Naive thymus-derived CD8-positive, alpha-beta T cell (primary cell): ENCODE measurements at regions not wholly inside any gene's neighbourhood (a gene's known extent, or its start where the extent isn't known, plus 50 kb on each side); places are given as distances from the start of the nearest gene placed in this dataset.
A peak's percentile ranks its signal among the peaks of the same experiment; 100 is the strongest.
"Not testable (repeated sequence)": the region's sequence is repeated elsewhere in the genome, so short reads cannot be mapped to it uniquely, and the experiment has no call there.

Experiments
- ATAC-seq, 2 donors: fragments of 150-1000 bp; cut with Tn5 transposase in 1 of 2; sonication (Bioruptor Pico), chemical (Tn5 transposase) in 1 of 2; 1 replicate in 1 of 2; 2 replicates in 1 of 2; pipeline ENCODE4 v1.10.0; 2021; ENCODE audit warnings: mild to moderate bottlenecking in 2 of 2, moderate library complexity in 2 of 2
- POLR2A ChIA-PET: fragments of 350-600 bp; sonication (Branson Sonifier 250); formaldehyde crosslinking; loops from one replicate; lab custom pipeline; 2021; ENCODE audit warnings: antibody characterized with exemption; lab: Charles Lee
- DNase-seq, 10 donors: peaks; one replicate each; pipeline versions ENCODE4 v3.0.0 to v3.0.0-alpha.2; 2020 to 2022
- H3K27ac Mint-ChIP-seq, 10 donors: one replicate each; pipeline ENCODE4 v1.8.0; 2020 to 2022; ENCODE audit warnings: mild to moderate bottlenecking in 10 of 10, mixed read lengths in 10 of 10, moderate library complexity in 4 of 10, inconsistent platforms in 1 of 10
- H3K27me3 Mint-ChIP-seq, 5 donors: one replicate each; pipeline ENCODE4 v1.8.0; 2021 to 2022; ENCODE audit warnings: mixed read lengths in 5 of 5
- H3K36me3 Mint-ChIP-seq, 3 donors: one replicate each; pipeline ENCODE4 v1.8.0; 2020 to 2022; ENCODE audit warnings: mixed read lengths in 3 of 3, mild to moderate bottlenecking in 2 of 3, inconsistent platforms in 1 of 3
- H3K4me1 Mint-ChIP-seq, 4 donors: one replicate each; pipeline ENCODE4 v1.8.0; 2021 to 2022; ENCODE audit warnings: mixed read lengths in 4 of 4
- H3K4me3 Mint-ChIP-seq, 10 donors: one replicate each; pipeline ENCODE4 v1.8.0; 2020 to 2022; ENCODE audit warnings: mild to moderate bottlenecking in 10 of 10, mixed read lengths in 10 of 10, moderate library complexity in 6 of 10, inconsistent platforms in 1 of 10
- H3K9me3 Mint-ChIP-seq, 9 donors: one replicate each; pipeline ENCODE4 v1.8.0; 2020 to 2022; ENCODE audit warnings: mixed read lengths in 9 of 9, mild to moderate bottlenecking in 3 of 9, inconsistent platforms in 1 of 9, moderate library complexity in 1 of 9

DNA sequence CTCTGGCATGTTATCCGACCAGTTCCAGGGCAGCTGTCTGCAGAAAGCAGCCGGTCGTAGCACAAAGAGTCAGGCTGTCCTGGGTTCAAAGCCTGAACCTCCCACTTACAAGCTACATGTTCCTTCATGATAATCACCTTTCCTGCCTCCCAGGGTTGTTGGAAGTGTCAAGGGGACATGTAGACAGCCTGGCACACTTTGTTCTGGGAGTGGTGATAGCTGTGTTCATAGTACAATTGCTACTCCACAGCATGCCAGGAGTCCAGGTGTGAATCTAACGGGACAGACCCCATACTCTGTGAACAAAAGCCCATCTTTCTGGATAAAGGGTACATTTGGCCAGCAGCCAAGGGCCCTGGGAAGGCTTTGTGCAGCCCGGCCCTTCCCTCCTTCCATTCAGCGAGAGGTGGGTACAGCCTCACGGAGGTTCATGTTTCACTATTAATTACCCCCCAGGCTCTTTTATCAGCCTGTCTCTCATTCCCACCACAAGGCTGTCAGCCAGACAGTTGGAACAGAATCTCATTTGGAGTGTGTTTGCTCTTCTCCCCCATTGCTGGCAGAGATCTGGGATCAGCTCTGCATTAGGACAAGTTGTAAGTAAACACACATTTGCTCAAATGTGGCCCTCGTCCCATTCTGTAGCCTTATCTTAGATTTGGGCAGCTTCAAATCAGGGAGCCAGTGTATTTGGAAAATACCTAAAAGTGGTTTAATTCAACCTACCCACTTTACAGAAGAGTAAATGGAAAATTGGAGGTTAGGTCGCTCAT is 101.2 kb downstream of the PROP1 start:
- H3K27me3 Mint-ChIP-seq, H3K9me3 Mint-ChIP-seq, H3K4me1 Mint-ChIP-seq, DNase-seq, H3K27ac Mint-ChIP-seq, ATAC-seq, POLR2A ChIA-PET, H3K4me3 Mint-ChIP-seq, H3K36me3 Mint-ChIP-seq: not testable (repeated sequence)

DNA sequence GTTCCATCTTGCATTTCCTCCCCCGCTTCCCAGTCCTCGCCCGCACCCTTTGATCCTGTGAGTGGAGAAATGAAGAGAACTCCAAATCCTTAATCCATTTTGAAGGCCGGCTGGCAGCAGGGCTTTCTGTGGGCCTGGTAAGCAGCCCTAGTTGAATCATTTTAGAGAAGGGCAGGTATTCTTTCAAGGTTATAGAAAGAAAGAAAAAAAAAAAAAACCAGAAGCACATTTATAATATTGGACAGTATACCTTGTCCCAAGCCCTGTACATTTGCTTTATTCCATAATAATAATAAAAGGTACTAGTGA is 103.7 kb downstream of the PROP1 start:
- ATAC-seq, H3K9me3 Mint-ChIP-seq, DNase-seq, H3K4me3 Mint-ChIP-seq, H3K27me3 Mint-ChIP-seq, POLR2A ChIA-PET, H3K27ac Mint-ChIP-seq, H3K4me1 Mint-ChIP-seq, H3K36me3 Mint-ChIP-seq: not testable (repeated sequence)

DNA sequence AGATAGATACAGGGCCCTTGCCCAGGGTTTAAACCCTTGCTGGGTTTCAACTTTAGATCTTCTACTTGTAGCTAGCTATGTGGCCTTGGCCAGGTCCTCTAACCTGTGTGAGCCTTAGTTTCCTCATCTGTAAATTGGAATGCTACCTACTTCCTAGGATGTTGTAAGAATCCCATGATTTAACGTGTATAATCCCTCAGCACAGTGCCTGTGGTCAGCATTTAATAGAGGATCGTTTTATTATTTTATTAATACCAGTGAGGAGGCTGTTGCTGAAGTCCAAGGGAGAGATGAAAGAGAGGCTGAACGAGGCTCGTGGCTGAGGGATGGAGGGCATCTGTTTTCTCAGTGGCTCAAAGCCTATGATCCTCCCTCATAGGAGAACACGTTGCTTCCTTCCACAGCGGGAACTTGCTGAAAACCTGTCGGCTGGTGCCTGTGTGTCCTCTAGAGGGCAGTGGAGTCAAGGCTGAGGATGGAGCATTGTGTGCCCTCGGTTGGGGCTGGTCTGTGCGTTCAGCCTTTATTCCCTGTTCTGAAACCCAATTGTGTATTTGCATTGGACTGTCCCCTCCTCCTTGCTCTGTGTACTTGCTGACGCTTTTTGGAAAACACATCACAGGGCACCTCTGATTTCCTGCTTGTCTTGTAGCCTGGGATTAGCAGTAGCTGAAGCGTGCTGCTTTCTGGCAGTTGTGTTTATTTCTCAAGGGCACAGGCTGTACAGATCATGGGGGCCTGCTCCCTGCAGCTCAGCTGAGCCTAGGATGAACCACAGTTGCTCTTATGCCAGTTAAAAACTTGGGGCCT is 104.3 kb downstream of the PROP1 start:
- POLR2A ChIA-PET, H3K4me3 Mint-ChIP-seq, H3K4me1 Mint-ChIP-seq, H3K9me3 Mint-ChIP-seq, H3K27me3 Mint-ChIP-seq, H3K36me3 Mint-ChIP-seq: not testable (repeated sequence)
- peak overlapping the region in 1 of 10 donors; percentile 20 for H3K27ac Mint-ChIP-seq
- ATAC-seq (peak; percentile 98 to 99), DNase-seq (peak in 8 of 10 donors; percentile 8 to 64 (median 36))

DNA sequence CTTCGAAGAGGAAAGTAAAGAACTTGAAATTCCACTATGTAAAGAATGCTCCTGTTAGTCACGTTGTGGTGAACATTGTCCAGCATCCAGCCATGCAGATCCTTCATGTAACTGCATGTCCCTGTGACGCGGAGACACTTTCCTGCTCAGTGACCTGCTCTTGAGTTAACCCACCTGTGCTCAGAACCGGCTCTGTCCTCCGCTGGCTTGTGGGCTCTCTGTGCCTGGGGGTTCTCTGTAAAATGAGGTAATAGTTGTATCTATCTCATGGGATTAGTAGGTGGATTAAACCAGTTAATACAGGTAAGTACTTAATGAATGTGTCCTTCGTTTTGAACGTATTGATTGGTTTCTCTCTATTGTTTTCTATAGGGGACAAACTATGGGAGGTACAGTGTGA is 100.6 kb upstream of the FAM153A start:
- H3K27me3 Mint-ChIP-seq, ATAC-seq, H3K4me1 Mint-ChIP-seq, H3K9me3 Mint-ChIP-seq, POLR2A ChIA-PET, DNase-seq, H3K4me3 Mint-ChIP-seq: not testable (repeated sequence)
- Mint-ChIP-seq H3K36me3 (peaks cover 0 to 15% (median 0%) of the 10 kb centered on the region in 3 donors), H3K27ac (peak overlapping the region in 1 of 10 donors; percentile 18)

DNA sequence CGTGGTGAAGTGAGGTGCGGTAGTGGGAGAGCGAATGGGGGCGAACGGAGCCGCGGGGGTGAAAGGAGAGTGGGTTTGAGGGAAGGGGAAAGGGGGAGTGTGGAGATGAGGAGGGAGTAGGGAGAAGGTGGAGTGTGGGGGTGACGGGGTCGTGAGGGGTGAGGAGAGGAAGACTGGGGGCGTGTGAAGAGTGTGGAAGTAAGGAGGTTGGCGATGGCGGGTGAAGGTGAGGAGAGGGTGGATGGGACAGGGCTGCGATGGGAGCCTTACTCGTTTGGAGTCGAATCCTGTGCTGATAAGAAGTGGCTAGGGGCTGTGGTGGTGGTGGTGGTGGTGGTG is 93.2 kb upstream of the FAM153A start:
- DNase-seq, H3K4me1 Mint-ChIP-seq, H3K27me3 Mint-ChIP-seq, H3K9me3 Mint-ChIP-seq, H3K36me3 Mint-ChIP-seq, POLR2A ChIA-PET: not testable (repeated sequence)
- peak; percentile 12 to 39 for ATAC-seq
- Mint-ChIP-seq H3K4me3 (peak overlapping the region; percentile 37 to 92 (median 74)), H3K27ac (peak overlapping the region in 4 of 10 donors; percentile 53 to 85 (median 74))

DNA sequence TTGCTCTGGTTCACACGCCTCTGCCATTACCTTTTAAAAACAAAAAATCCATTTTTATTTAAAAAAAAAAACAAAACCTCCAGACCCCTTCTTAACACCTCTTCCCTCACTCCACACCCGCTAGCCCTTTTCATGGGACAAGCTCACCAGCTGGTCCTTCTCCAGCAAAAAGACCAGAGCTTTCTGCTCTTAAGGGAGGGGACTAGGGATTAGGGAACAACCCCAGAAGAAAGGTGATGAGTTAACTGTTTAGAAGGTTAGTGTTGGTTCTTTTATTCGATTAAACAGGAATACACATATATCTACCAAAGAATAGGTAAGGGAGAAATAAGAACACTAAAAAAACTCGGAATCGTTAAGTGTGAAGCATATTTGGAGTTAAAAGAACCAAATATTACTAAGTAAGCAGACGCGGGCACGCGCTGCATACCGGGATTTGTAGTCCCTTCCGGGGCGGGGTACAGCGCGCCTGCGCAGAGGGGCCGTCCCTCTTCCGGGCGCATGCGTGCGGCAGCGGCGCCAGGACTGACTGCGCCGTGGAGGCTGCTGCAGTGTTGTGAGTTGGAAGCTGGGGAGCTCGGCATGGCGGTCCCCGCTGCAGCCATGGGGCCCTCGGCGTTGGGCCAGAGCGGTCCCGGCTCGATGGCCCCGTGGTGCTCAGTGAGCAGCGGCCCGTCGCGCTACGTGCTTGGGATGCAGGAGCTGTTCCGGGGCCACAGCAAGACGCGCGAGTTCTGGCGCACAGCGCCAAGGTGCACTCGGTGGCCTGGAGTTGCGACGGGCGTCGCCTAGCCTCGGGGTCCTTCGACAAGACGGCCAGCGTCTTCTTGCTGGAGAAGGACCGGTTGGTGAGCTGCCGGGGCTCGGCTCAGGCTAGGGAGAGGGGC is 92.6 kb upstream of the FAM153A start:
- H3K4me3 Mint-ChIP-seq: peak overlapping the region in 6 of 10 donors; percentile 60 to 84 (median 74)
- DNase-seq, H3K27me3 Mint-ChIP-seq, H3K36me3 Mint-ChIP-seq, H3K4me1 Mint-ChIP-seq, H3K9me3 Mint-ChIP-seq, POLR2A ChIA-PET: not testable (repeated sequence)
- H3K27ac Mint-ChIP-seq: peak overlapping the region in 2 of 10 donors; percentile 53 to 80
- peak; percentile 86 to 93 for ATAC-seq

DNA sequence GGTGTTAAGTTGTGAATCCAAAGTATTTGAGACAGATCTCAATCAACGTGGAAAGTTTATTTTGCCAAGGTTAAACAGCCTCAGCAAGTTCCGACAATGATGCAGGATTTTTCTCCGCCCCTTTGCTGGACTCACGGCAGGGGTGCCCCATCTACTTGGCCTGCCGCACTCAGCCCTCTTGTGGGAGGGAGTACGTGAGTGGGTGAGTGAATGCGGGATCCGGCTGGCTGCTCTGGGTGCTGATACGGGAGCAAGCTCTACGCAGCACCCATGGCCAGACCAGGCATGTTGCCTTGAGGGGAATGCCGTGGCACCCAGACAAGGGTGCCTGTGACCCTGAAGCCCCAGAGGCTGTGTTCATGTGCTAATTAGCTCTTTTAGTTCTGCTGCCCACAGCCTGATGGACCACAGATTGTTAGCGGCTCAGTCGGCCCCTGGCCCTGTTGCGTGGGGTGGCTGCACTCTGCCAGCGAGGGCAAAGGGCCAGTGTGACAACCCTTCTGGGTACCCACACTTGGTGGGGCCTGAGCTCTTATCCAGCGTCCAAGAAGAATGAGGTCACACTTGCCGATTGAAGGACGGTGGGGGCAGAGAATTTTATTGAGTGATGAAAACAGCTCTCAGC is 81.2 kb upstream of the FAM153A start:
- H3K27me3 Mint-ChIP-seq, POLR2A ChIA-PET, DNase-seq, H3K36me3 Mint-ChIP-seq, ATAC-seq, H3K4me3 Mint-ChIP-seq, H3K4me1 Mint-ChIP-seq, H3K27ac Mint-ChIP-seq, H3K9me3 Mint-ChIP-seq: not testable (repeated sequence)

DNA sequence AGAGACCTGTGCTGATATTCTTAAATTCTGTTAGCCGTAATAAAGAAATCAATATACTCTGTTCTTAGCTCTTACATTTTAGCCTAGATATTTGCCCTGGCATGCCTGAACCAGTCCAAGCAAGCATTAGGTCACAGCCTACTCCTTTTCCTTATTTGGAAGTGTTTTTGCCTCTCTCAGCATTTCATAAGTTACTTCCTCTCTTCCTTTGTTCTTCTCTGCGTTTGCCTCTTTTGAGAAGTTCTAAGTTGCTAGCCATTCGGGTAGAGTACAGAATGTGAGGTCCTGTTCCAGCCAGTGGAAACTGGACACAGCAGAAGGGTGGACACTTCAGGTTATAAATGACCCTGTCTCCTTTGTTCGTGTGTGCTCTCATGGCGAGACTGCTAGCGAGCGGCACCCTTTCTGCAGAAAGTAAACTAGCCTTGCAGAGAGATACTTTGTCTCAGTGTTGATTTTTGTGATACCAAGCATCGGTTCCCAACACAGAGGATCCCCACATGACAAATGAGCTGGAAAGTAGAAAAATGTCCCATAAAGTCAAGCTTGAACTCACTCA is 75.0 kb upstream of the FAM153A start:
- POLR2A ChIA-PET, H3K27ac Mint-ChIP-seq, H3K9me3 Mint-ChIP-seq, ATAC-seq, H3K27me3 Mint-ChIP-seq, H3K36me3 Mint-ChIP-seq, H3K4me1 Mint-ChIP-seq, H3K4me3 Mint-ChIP-seq, DNase-seq: not testable (repeated sequence)

DNA sequence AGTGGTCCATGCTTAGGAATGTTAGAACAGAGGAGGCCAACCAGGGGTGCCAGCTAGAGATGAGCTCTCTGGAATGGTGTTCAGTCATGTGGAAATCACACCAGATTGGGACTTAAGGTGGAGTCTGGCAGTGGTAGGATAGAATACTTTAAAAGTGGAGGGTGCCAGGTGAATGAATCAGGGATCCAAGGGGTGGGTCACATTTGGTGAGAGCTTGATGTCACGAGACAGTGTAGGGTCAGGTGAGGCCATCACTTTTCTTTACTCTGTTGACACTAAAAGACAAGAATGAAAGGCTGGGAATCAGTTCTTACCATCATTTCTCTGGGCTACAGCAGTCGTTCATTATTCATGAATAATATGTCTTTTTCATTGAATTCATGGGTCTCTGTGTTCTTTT is 73.8 kb upstream of the FAM153A start:
- H3K36me3 Mint-ChIP-seq, H3K4me1 Mint-ChIP-seq, H3K27me3 Mint-ChIP-seq, POLR2A ChIA-PET, ATAC-seq, H3K27ac Mint-ChIP-seq, DNase-seq, H3K9me3 Mint-ChIP-seq, H3K4me3 Mint-ChIP-seq: not testable (repeated sequence)

DNA sequence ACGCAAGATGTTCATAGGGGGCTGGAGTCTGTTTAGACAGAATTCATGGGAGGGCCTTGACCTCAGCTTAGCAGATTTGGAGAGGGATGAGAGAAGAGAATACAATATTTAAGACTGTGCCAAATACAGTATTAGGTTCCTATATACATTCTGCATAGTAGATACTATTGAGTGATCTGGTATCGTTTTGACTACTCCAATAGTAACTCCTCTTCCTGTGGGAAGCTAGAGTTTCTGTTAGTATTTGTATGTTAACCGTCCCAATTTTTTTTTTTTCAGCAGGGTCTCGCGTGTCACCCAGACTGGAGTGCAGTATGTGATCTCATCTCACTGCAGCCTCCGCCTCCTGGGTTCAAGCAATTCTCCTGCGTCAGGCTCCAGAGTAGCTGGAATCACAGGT is 65.2 kb upstream of the FAM153A start:
- DNase-seq, H3K4me1 Mint-ChIP-seq, POLR2A ChIA-PET, H3K9me3 Mint-ChIP-seq, H3K27me3 Mint-ChIP-seq, H3K27ac Mint-ChIP-seq, ATAC-seq, H3K36me3 Mint-ChIP-seq, H3K4me3 Mint-ChIP-seq: not testable (repeated sequence)

DNA sequence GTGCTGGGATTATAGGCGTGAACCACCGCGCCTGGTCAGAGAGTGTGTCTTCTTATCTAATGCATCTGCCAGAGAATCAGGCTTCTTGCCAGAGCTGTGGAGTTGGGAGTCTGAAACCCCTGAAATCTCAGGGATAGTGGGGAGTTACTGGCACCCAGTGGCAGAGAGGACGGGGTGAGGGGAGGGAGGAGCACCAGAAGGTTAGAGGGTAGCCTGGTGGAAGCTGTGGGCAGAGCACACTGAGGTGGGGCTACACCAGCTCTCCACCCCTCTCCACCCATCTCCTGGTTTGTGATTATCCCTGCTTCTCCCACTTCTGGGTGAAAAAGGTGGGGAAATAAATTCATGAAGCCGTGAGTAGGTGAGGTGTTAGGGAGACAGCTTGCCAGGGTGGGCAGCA is 63.9 kb upstream of the FAM153A start:
- H3K27me3 Mint-ChIP-seq, POLR2A ChIA-PET, H3K36me3 Mint-ChIP-seq, H3K4me1 Mint-ChIP-seq, H3K9me3 Mint-ChIP-seq, H3K27ac Mint-ChIP-seq, H3K4me3 Mint-ChIP-seq: not testable (repeated sequence)
- DNase-seq: peak in 7 of 10 donors; percentile 4 to 66 (median 24)
- peak; percentile 83 to 92 for ATAC-seq

DNA sequence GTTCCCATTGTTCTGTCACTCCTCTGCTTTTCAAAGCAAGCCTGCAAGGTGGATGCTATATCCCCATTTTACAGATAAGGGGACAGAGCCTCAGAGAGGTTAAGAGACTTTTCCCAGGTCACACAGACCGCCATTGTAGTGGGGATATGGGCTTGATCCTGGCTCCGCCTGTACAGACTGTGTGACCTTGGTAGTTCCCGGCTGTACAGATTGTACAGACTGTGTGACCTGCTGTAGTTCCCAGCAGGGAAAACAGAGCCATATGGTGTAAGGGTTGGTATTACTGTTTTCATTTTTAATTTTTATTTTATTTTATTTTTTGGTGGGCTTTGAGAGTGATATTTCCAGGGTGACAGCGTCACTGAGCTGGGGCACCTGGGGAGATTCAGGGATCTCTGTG is 63.2 kb upstream of the FAM153A start:
- POLR2A ChIA-PET, H3K4me3 Mint-ChIP-seq, H3K27me3 Mint-ChIP-seq, H3K4me1 Mint-ChIP-seq, H3K27ac Mint-ChIP-seq, H3K9me3 Mint-ChIP-seq, ATAC-seq, DNase-seq: not testable (repeated sequence)
- peaks cover 0 to 13% (median 6%) of the 10 kb centered on the region in 3 donors for H3K36me3 Mint-ChIP-seq
